AG04449 (cell line): ENCODE measurements at regions not wholly inside any gene's neighbourhood (a gene's known extent, or its start where the extent isn't known, plus 50 kb on each side); places are given as distances from the start of the nearest gene placed in this dataset.

ENCODE experiments used
- CTCF ChIA-PET: fragments of 350-600 bp; formaldehyde crosslinking; extraction: SDS; loops from one replicate; lab custom pipeline; 2021; ENCODE audit warnings: antibody characterized with exemption; lab: Yijun Ruan, JAX
- POLR2A ChIA-PET: fragments of 400-600, 350-600 bp; formaldehyde crosslinking; extraction: SDS; loops from one replicate; lab custom pipeline; 2020; ENCODE audit warnings: antibody characterized with exemption, inconsistent platforms; lab: Yijun Ruan, JAX
- DNase-seq: peaks from one replicate; pipeline ENCODE4 v3.0.0-alpha.2; 2010; ENCODE audit warnings: low read depth, low spot score
- H3K4me3 ChIP-seq: 2 replicates; pipeline ENCODE4 v1.5.1; 2011; ENCODE audit warnings: low read depth, mild to moderate bottlenecking, control low read depth, low read length
- TF ChIP-seq, protein P1 (sequence below): IDR thresholded peaks from one replicate; pipeline ENCODE4 v1.5.1; 2011; ENCODE audit warnings: mild to moderate bottlenecking, moderate library complexity, low read length, control low read depth, inconsistent platforms; ENCODE audit not compliant: insufficient read depth; ENCODE audit errors: missing control alignments

DNA sequence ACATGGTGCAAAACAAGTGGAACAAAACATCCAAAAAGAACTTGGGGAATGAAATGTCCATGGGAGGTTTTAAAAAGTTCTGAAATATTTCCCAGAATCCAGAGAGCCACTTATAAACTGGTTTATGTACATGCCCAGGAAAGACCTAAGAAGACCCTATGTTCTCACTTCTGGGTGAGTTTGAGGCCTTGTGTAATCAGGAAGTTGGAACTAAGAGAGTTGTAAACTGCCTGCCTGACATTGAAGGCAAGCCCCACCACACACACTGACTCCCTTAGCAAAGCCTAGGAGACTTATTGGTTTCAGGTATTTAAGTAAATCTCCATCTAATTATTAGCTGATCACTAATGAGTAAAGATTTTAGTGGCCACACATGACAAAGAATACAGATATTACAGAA is 142.5 kb downstream of the LRIG3 start:
- ChIA-PET CTCF (no interaction called here), POLR2A (no interaction called here)
- no peak overlapping the region for H3K4me3 ChIP-seq
- TF ChIP-seq, protein P1, sequence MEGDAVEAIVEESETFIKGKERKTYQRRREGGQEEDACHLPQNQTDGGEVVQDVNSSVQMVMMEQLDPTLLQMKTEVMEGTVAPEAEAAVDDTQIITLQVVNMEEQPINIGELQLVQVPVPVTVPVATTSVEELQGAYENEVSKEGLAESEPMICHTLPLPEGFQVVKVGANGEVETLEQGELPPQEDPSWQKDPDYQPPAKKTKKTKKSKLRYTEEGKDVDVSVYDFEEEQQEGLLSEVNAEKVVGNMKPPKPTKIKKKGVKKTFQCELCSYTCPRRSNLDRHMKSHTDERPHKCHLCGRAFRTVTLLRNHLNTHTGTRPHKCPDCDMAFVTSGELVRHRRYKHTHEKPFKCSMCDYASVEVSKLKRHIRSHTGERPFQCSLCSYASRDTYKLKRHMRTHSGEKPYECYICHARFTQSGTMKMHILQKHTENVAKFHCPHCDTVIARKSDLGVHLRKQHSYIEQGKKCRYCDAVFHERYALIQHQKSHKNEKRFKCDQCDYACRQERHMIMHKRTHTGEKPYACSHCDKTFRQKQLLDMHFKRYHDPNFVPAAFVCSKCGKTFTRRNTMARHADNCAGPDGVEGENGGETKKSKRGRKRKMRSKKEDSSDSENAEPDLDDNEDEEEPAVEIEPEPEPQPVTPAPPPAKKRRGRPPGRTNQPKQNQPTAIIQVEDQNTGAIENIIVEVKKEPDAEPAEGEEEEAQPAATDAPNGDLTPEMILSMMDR, result no peak
- no peak for DNase-seq

DNA sequence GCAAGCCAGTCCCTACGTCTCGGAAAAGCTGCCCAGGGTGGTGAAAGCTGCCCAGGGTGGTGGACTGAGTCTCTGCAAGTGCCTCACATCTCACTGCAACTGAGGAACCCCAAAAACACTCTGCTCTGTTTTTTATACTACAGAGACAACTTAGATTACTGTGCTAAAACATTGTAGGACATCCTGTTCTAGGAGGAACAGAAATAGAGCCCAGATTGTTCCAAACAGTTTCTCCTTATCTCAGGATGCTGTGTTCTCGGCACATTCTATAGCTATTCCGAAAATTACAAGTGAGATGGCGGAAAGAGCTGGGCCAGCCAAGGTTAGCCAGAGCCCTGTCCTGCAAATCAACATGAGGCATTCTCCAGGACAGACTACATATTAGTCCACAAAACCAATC is 138.7 kb downstream of the LRIG3 start:
- ChIA-PET POLR2A (no interaction called here), CTCF (no interaction called here)
- no peak overlapping the region for H3K4me3 ChIP-seq
- TF ChIP-seq, protein P1, result no peak
- DNase-seq, result no peak

DNA sequence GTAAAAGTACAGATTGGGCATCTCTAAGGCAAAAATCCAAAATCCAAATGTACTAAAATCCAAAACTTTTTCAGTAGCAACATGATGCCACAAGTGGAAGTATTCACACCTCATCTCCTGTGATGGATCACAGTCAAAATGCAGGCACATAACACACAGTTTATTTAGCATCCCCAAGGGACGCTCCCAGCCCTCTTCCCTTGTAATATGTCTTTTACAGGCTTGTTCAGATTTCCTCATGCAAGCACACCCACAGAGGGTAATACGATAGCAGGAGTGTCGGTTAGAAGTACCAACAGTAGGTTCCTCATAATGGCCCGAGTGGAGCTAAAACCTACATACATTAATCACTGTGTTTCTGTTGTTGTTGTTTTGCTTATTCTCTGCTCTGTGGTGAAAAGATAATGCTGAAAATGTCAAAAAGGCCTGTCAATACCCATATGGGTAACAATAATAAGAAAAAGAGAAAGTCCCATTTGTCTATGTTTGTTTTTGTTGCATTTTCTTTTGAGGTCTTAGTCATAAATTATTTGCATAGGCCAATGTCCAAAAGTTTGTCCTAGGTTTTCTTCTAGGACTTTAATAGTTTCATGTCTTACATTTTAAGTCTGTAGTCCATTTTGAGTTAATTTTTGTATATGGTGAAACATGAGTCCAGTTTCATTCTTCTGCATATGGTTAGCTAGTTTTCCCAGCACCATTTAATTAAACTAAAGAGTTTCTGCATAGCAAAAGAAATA is 133.1 kb downstream of the LRIG3 start:
- POLR2A ChIA-PET, result no interaction called here
- CTCF ChIA-PET, result no interaction called here
- no peak overlapping the region for H3K4me3 ChIP-seq

DNA sequence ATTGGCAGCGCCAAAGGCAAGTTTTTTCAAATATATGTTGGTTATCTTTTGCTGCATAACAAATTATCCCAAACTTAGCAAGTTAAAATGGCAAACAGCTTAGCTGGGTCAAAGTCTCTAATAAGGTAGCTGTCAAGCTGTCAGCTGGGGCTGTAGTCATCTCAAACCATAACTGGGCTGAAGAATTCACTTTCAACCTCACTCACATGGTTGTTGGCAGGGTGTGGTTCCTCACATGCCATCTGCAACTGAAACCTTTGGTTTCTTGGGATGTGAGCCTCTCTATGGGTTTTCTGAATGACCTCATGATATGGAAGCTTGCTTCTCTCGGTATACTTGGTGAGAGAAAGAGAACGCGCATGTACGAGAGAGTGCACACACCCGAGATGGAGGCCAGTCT is 125.4 kb downstream of the LRIG3 start:
- ChIA-PET POLR2A (interaction anchor here (0.6 kb wide), 1 partner anchor 425 kb away, joined by 4 read pairs; no protein-coding TSS in a partner anchor), CTCF (no interaction called here)
- no peak for DNase-seq
- TF ChIP-seq, protein P1, result no peak
- no peak overlapping the region for H3K4me3 ChIP-seq

More for the DNA sequence above, 133.1 kb downstream of the LRIG3 start:
- no peak for DNase-seq
- TF ChIP-seq, protein P1, result no peak

DNA sequence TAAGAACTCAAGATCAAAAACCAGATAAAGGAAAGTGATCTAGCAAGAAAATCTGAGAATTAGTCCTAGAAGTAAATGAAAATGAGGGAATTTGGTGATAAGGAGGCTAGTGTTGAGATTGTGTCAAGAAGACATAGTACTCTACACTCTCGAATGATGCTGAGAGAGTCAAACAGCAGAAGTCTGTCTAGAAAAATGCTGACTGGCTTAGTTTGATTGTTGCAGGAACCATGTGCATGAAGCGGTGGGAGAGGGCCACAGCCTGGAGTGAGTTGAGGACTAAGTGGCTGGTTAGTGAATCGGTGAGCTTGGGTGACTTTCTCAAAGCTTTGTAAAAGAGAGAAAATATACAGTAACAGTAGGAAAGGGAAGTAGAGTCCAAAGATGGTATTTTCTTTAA is 124.5 kb downstream of the LRIG3 start:
- no peak for DNase-seq
- POLR2A ChIA-PET, result no interaction called here
- CTCF ChIA-PET, result no interaction called here
- TF ChIP-seq, protein P1, result no peak
- no peak overlapping the region for H3K4me3 ChIP-seq

DNA sequence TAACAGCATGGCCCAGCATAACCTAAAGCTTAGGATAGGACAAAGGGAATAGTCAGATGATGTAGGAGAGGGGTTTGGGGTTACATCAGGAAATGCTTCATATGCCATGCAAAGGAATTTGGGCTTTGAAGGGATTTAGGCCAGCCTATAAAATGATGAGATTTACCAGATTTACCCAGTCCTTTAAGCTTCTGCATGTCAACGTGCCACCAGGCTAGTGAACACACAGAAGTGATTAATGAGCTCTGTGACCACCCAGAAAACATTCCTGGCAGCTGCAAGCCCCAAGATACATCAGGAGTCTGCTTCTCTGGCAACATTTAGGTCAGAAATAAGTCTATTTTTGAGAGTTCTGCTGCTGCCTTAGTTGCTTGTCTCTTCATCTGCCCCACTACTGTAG is 118.3 kb downstream of the LRIG3 start:
- ChIA-PET CTCF (no interaction called here), POLR2A (no interaction called here)
- no peak overlapping the region for H3K4me3 ChIP-seq
- DNase-seq, result no peak
- TF ChIP-seq, protein P1, result no peak
